Uterus (tissue), 2 donors: ENCODE measurements at regions not wholly inside any gene's neighbourhood (a gene's known extent, or its start where the extent isn't known, plus 50 kb on each side); places are given as distances from the start of the nearest gene placed in this dataset.

Experiments used
- POLR2A ChIP-seq, 2 donors: fragments of 450-650 bp; IDR thresholded peaks; one replicate each; pipeline ENCODE4 v1.6.1; 2016; ENCODE audit warnings: antibody characterized with exemption in 2 of 2, mild to moderate bottlenecking in 1 of 2, moderate library complexity in 1 of 2
- TF ChIP-seq, protein P1 (sequence below), 4 experiments: fragments of 200-600 bp in 2 of 4; fragments of 450-650 bp in 2 of 4; sonication (generic) in 2 of 4; IDR thresholded peaks; one replicate each; pipeline ENCODE4 v1.5.1; 2016 to 2019; ENCODE audit warnings: antibody characterized with exemption in 4 of 4, mild to moderate bottlenecking in 2 of 4, moderate library complexity in 1 of 4

DNA sequence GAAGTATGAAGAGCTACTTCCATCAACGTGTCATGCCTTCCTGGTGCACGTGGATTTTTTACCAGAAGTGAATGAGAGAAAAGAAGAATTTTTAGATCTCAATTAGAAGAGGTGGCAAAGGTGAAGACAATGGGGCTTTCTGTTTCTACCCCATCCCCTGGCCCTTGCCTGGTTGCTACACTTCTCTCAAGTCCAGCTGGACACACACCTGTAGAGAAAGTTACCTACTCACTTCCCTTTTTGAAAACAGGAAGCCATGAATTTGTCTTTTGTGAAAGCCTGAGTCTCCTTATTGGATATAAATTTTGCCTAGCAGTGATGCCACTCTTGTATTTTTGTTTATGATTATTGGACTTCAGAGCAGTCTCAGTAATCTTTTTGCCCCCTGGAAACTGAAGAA, 142.9 kb upstream of the AKR1E2 start:
- TF ChIP-seq, protein P1, sequence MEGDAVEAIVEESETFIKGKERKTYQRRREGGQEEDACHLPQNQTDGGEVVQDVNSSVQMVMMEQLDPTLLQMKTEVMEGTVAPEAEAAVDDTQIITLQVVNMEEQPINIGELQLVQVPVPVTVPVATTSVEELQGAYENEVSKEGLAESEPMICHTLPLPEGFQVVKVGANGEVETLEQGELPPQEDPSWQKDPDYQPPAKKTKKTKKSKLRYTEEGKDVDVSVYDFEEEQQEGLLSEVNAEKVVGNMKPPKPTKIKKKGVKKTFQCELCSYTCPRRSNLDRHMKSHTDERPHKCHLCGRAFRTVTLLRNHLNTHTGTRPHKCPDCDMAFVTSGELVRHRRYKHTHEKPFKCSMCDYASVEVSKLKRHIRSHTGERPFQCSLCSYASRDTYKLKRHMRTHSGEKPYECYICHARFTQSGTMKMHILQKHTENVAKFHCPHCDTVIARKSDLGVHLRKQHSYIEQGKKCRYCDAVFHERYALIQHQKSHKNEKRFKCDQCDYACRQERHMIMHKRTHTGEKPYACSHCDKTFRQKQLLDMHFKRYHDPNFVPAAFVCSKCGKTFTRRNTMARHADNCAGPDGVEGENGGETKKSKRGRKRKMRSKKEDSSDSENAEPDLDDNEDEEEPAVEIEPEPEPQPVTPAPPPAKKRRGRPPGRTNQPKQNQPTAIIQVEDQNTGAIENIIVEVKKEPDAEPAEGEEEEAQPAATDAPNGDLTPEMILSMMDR (IDR thresholded peaks at IDR 0.05) = no peak
- TF ChIP-seq POLR2A (IDR thresholded peaks at IDR 0.05) = no peak
